ENCODE measurements at regions not wholly inside any gene's neighbourhood (a gene's known extent, or its start where the extent isn't known, plus 50 kb on each side); places are given as distances from the start of the nearest gene placed in this dataset.

DNA sequence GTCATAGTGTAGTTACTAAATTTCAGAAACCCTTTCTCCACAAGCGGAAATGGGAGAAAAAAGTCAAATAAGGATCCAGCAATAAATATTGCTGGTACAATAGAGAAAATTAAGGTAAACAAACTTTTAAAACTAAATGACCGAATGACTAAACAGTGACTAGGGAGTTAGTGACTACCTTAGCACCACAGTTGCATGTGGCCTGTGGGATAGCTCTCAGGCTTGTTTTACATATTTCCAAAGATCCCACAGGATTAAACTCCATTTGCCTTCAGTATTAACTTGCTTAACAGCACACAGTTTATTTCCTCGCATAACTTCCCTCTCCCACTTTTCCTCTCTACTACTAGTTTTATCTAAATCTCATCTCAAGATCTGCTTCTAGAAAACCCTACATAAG lies 824.3 kb upstream of the KLHL1 start:
- TF ChIP-seq, protein P1, sequence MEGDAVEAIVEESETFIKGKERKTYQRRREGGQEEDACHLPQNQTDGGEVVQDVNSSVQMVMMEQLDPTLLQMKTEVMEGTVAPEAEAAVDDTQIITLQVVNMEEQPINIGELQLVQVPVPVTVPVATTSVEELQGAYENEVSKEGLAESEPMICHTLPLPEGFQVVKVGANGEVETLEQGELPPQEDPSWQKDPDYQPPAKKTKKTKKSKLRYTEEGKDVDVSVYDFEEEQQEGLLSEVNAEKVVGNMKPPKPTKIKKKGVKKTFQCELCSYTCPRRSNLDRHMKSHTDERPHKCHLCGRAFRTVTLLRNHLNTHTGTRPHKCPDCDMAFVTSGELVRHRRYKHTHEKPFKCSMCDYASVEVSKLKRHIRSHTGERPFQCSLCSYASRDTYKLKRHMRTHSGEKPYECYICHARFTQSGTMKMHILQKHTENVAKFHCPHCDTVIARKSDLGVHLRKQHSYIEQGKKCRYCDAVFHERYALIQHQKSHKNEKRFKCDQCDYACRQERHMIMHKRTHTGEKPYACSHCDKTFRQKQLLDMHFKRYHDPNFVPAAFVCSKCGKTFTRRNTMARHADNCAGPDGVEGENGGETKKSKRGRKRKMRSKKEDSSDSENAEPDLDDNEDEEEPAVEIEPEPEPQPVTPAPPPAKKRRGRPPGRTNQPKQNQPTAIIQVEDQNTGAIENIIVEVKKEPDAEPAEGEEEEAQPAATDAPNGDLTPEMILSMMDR (IDR thresholded peaks at IDR 0.05) = no peak
- TF ChIP-seq POLR2AphosphoS5 (IDR thresholded peaks at IDR 0.05) = no peak
- no peak for TF ChIP-seq POLR2A (IDR thresholded peaks at IDR 0.05; ENCODE audit: low read depth)

Measured in esophagus muscularis mucosa (tissue), 3 donors.